HG03378 (cell line): ENCODE measurements at regions not wholly inside any gene's neighbourhood (a gene's known extent, or its start where the extent isn't known, plus 50 kb on each side); places are given as distances from the start of the nearest gene placed in this dataset.

ENCODE experiments used
- ATAC-seq: cut with Tn5 transposase; IDR thresholded peaks from one replicate; pipeline ENCODE4 v1.9.1; 2021; ENCODE audit warnings: mild to moderate bottlenecking, moderate library complexity; ENCODE audit not compliant: unreplicated experiment

DNA sequence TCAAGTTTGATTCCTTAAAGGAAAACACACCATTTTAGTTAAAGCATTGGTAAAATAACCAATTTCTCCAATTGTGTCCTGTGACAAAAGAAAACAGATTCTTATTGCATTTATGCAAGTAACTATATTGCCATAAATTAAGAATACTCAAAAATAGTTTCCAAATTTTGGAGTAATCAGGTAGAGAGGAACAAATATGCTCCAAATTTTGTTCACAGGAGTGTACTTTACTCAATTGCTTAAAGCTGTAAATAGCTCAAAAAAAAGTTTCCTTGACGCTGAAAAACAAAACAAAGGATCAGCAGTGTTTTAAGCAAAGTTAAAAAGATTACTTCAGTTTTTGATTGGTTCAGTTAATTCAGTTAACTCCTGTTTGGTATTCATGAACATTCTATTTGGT, 52.2 kb upstream of the INHBA start:
- ATAC-seq, result no peak

- no peak for ATAC-seq
Observed at GRCh38 chr7:41754046-41754445, 51.2 kb upstream of the INHBA start.
